Astrocyte (in vitro differentiated cells and primary cell): ENCODE measurements at regions not wholly inside any gene's neighbourhood (a gene's known extent, or its start where the extent isn't known, plus 50 kb on each side); places are given as distances from the start of the nearest gene placed in this dataset.
"Not testable (repeated sequence)": the region's sequence is repeated elsewhere in the genome, so short reads cannot be mapped to it uniquely, and the experiment has no call there.

Experiments used
- DNase-seq: peaks from one replicate; pipeline ENCODE4 v3.0.0-alpha.2; 2010; ENCODE audit warnings: low read depth
- FAIRE-seq: peaks from 2 replicates; lab custom pipeline; 2011; peaks lifted over from hg19 to GRCh38; lab: Jason Lieb, UNC
- H2AFZ ChIP-seq: 2 replicates; pipeline ENCODE4 v1.6.0; 2012; ENCODE audit warnings: low read depth, low read length, inconsistent platforms
- H3K27ac ChIP-seq: 2 replicates; pipeline ENCODE4 v1.5.1; 2011; ENCODE audit warnings: low read depth, low read length, inconsistent platforms
- H3K27me3 ChIP-seq: 2 replicates; pipeline ENCODE4 v1.6.0; 2011; ENCODE audit warnings: low read length, inconsistent platforms; ENCODE audit not compliant: insufficient read depth
- H3K36me3 ChIP-seq: 2 replicates; pipeline ENCODE4 v1.5.1; 2011; ENCODE audit warnings: low read length, inconsistent platforms; ENCODE audit not compliant: insufficient read depth
- H3K4me1 ChIP-seq: 2 replicates; pipeline ENCODE4 v1.5.1; 2011; ENCODE audit warnings: low read length, inconsistent platforms; ENCODE audit not compliant: insufficient read depth
- H3K4me2 ChIP-seq: 2 replicates; pipeline ENCODE4 v1.6.0; 2012; ENCODE audit warnings: low read length, inconsistent platforms
- H3K4me3 ChIP-seq: 2 replicates; pipeline ENCODE4 v1.5.1; 2011; ENCODE audit warnings: low read depth, mild to moderate bottlenecking, low read length, inconsistent platforms; ENCODE audit not compliant: insufficient read depth
- H3K79me2 ChIP-seq: 2 replicates; pipeline ENCODE4 v1.6.0; 2012; ENCODE audit warnings: mild to moderate bottlenecking, low read length, inconsistent platforms; ENCODE audit not compliant: insufficient read depth
- H3K9ac ChIP-seq: 2 replicates; pipeline ENCODE4 v1.6.0; 2012; ENCODE audit warnings: mild to moderate bottlenecking, low read length, inconsistent platforms
- H3K9me3 ChIP-seq: 2 replicates; pipeline ENCODE4 v1.5.1; 2012; ENCODE audit warnings: low read depth, mild to moderate bottlenecking, low read length, inconsistent platforms; ENCODE audit not compliant: insufficient read depth
- H4K20me1 ChIP-seq: 2 replicates; pipeline ENCODE4 v1.6.0; 2012; ENCODE audit warnings: low read length, inconsistent platforms; ENCODE audit not compliant: insufficient read depth
- H3K27ac Mint-ChIP-seq: one replicate; pipeline ENCODE4 v1.8.0; 2021; ENCODE audit warnings: mild to moderate bottlenecking, mixed read lengths; ENCODE audit not compliant: unreplicated experiment
- H3K27me3 Mint-ChIP-seq: one replicate; pipeline ENCODE4 v1.8.0; 2021; ENCODE audit warnings: low read depth, mixed read lengths; ENCODE audit not compliant: unreplicated experiment
- H3K36me3 Mint-ChIP-seq: one replicate; pipeline ENCODE4 v1.8.0; 2021; ENCODE audit warnings: low read depth, mixed read lengths; ENCODE audit not compliant: unreplicated experiment
- H3K4me1 Mint-ChIP-seq: one replicate; pipeline ENCODE4 v1.8.0; 2021; ENCODE audit warnings: low read depth, mixed read lengths; ENCODE audit not compliant: unreplicated experiment
- H3K4me3 Mint-ChIP-seq: one replicate; pipeline ENCODE4 v1.8.0; 2021; ENCODE audit warnings: mild to moderate bottlenecking, moderate library complexity, mixed read lengths; ENCODE audit not compliant: unreplicated experiment
- H3K9me3 Mint-ChIP-seq: one replicate; pipeline ENCODE4 v1.8.0; 2021; ENCODE audit warnings: mild to moderate bottlenecking, mixed read lengths; ENCODE audit not compliant: unreplicated experiment
- EZH2 ChIP-seq: IDR thresholded peaks from 2 replicates; pipeline ENCODE4 v1.6.1; 2012; ENCODE audit warnings: mild to moderate bottlenecking, low read length, inconsistent platforms; ENCODE audit not compliant: insufficient read depth
- TF ChIP-seq, protein P1 (sequence below): IDR thresholded peaks from 2 replicates; pipeline ENCODE4 v1.5.1; 2011; ENCODE audit warnings: low read depth, mild to moderate bottlenecking, inconsistent platforms, low read length, moderate library complexity; ENCODE audit not compliant: insufficient read depth

DNA sequence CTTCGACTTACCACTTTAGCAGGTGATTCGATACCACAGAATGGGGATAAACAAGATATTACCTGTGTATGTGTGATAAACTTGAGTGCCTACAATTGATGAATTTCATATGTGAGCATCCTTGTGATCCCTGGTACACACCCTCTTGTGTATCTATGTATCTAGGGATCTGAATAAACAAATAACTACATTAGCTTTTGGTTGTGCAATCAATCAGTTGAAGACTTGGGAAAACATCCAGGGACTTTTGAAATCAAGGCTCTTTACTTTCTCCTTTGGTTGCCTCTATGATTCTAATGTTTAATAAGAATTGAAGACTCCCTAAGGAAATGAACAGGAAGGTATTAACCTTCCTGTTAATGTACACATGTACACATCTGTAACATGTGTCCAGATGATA, 97.3 kb upstream of the DCC start:
- Mint-ChIP-seq H3K36me3 (no peaks in the 10 kb centered on the region), H3K27me3 (no peaks in the 10 kb centered on the region), H3K9me3 (peaks cover 7% of the 10 kb centered on the region), H3K4me3 (no peak overlapping the region), H3K27ac (no peak overlapping the region), H3K4me1 (peaks cover 2% of the 10 kb centered on the region)
- H3K9ac ChIP-seq, result no peak overlapping the region
- no peaks in the 10 kb centered on the region for H3K27me3 ChIP-seq
- no peaks in the 10 kb centered on the region for H3K79me2 ChIP-seq
- DNase-seq (no peak), FAIRE-seq (no peak)
- no peaks in the 10 kb centered on the region for H3K36me3 ChIP-seq
- TF ChIP-seq, protein P1, sequence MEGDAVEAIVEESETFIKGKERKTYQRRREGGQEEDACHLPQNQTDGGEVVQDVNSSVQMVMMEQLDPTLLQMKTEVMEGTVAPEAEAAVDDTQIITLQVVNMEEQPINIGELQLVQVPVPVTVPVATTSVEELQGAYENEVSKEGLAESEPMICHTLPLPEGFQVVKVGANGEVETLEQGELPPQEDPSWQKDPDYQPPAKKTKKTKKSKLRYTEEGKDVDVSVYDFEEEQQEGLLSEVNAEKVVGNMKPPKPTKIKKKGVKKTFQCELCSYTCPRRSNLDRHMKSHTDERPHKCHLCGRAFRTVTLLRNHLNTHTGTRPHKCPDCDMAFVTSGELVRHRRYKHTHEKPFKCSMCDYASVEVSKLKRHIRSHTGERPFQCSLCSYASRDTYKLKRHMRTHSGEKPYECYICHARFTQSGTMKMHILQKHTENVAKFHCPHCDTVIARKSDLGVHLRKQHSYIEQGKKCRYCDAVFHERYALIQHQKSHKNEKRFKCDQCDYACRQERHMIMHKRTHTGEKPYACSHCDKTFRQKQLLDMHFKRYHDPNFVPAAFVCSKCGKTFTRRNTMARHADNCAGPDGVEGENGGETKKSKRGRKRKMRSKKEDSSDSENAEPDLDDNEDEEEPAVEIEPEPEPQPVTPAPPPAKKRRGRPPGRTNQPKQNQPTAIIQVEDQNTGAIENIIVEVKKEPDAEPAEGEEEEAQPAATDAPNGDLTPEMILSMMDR, result no peak
- TF ChIP-seq EZH2, result no peak
- H3K27ac ChIP-seq, result no peak overlapping the region
- H3K4me1 ChIP-seq, result no peaks in the 10 kb centered on the region
- no peak overlapping the region for H3K4me3 ChIP-seq
- no peak overlapping the region for H3K4me2 ChIP-seq
- no peaks in the 10 kb centered on the region for H4K20me1 ChIP-seq
- no peak overlapping the region for H2AFZ ChIP-seq
- H3K9me3 ChIP-seq, result no peaks in the 10 kb centered on the region

DNA sequence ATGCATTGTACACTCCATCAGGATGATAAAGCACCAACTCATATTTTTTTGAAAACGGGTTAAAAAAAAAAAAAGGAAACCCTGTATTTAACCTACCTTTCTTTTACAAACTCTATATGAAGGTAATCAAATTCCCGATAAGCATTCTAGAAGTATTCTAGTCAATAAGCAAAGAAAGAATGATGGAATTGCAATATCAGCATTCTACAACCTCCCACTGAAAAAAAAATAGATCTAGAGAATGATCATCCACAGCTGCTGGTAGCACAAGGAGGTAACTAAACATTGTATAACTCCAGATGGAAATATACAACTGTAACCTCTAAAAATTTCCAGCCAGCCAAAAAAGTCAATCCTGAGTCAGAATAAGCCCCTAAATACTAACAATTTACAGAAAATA, 95.3 kb upstream of the DCC start:
- no peak overlapping the region for H3K27ac ChIP-seq
- H3K27ac Mint-ChIP-seq, result no peak overlapping the region
- H3K4me3 Mint-ChIP-seq, result no peak overlapping the region
- H3K36me3 Mint-ChIP-seq, result no peaks in the 10 kb centered on the region
- H3K9ac ChIP-seq, result no peak overlapping the region
- no peak overlapping the region for H3K4me2 ChIP-seq
- TF ChIP-seq, protein P1, result no peak
- TF ChIP-seq EZH2, result no peak
- no peaks in the 10 kb centered on the region for H3K9me3 ChIP-seq
- H3K4me3 ChIP-seq, result no peak overlapping the region
- H3K36me3 ChIP-seq, result no peaks in the 10 kb centered on the region
- H3K79me2 ChIP-seq, result no peaks in the 10 kb centered on the region
- H3K27me3 Mint-ChIP-seq, result no peaks in the 10 kb centered on the region
- no peaks in the 10 kb centered on the region for H3K4me1 ChIP-seq
- no peak overlapping the region for H2AFZ ChIP-seq
- DNase-seq, result no peak
- H4K20me1 ChIP-seq, result no peaks in the 10 kb centered on the region
- H3K4me1 Mint-ChIP-seq, result peaks cover 2% of the 10 kb centered on the region
- no peak for FAIRE-seq
- peaks cover 9% of the 10 kb centered on the region for H3K9me3 Mint-ChIP-seq
- H3K27me3 ChIP-seq, result no peaks in the 10 kb centered on the region

DNA sequence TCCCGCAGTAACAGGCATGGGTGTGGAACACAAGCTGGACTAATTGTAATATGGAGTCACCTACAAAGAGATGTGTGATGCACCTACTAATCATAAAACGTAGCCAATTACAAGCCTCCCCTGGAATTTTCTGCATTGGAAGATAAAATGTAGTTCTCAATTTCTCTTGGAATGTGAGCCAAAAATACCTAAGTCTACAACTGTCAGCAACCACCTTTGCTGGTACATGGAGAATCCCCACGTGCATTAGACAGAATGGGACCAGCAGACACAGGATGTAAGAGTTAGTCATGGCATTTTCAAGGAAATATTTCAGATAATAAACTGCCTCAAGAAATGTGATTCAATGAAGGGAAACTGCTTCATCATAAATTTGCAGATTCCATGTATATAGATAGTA, 85.6 kb upstream of the DCC start:
- no peak overlapping the region for H2AFZ ChIP-seq
- no peaks in the 10 kb centered on the region for H4K20me1 ChIP-seq
- no peaks in the 10 kb centered on the region for H3K27me3 ChIP-seq
- no peak overlapping the region for H3K9ac ChIP-seq
- H3K27me3 Mint-ChIP-seq, result no peaks in the 10 kb centered on the region
- FAIRE-seq (no peak), DNase-seq (no peak)
- H3K79me2 ChIP-seq, result no peaks in the 10 kb centered on the region
- no peaks in the 10 kb centered on the region for H3K4me1 Mint-ChIP-seq
- H3K9me3 ChIP-seq, result no peaks in the 10 kb centered on the region
- no peak for TF ChIP-seq EZH2
- TF ChIP-seq, protein P1, result no peak
- H3K36me3 Mint-ChIP-seq, result no peaks in the 10 kb centered on the region
- H3K4me3 Mint-ChIP-seq, result no peak overlapping the region
- peaks cover 3% of the 10 kb centered on the region for H3K9me3 Mint-ChIP-seq
- H3K4me3 ChIP-seq, result no peak overlapping the region
- no peaks in the 10 kb centered on the region for H3K36me3 ChIP-seq
- H3K4me1 ChIP-seq, result no peaks in the 10 kb centered on the region
- H3K27ac Mint-ChIP-seq, result no peak overlapping the region
- H3K27ac ChIP-seq, result no peak overlapping the region
- H3K4me2 ChIP-seq, result no peak overlapping the region

- FAIRE-seq, H3K4me2 ChIP-seq, H3K9me3 ChIP-seq, H3K27ac ChIP-seq, H2AFZ ChIP-seq, H4K20me1 ChIP-seq, H3K36me3 Mint-ChIP-seq, H3K9me3 Mint-ChIP-seq, H3K4me3 Mint-ChIP-seq, H3K4me1 Mint-ChIP-seq, DNase-seq, H3K27me3 ChIP-seq, H3K9ac ChIP-seq, H3K4me1 ChIP-seq, H3K27me3 Mint-ChIP-seq, H3K4me3 ChIP-seq, H3K27ac Mint-ChIP-seq, H3K79me2 ChIP-seq, H3K36me3 ChIP-seq: not testable (repeated sequence)
These were observed 82.6 kb upstream of the DCC start for GRCh38 chr18:52257417-52257816.
